ENCODE measurements at regions not wholly inside any gene's neighbourhood (a gene's known extent, or its start where the extent isn't known, plus 50 kb on each side); places are given as distances from the start of the nearest gene placed in this dataset.

- Histone ChIP-seq H3K9me3 (ENCODE audit: control insufficient read depth, low read depth, low read length) (no peaks in the 10 kb centered on the region), H4K20me1 (ENCODE audit: control insufficient read depth, extremely low read depth, insufficient read depth, low read length) (no peaks in the 10 kb centered on the region), H2AFZ (ENCODE audit: control insufficient read depth, low read length) (no peak overlapping the region), H3K9ac (ENCODE audit: control insufficient read depth, extremely low read depth, insufficient read depth, low read length) (no peak overlapping the region), H3K27me3 (ENCODE audit: control insufficient read depth, extremely low read depth, insufficient read depth, low read length) (no peaks in the 10 kb centered on the region), H3K4me3 (ENCODE audit: control insufficient read depth in 2 of 3, extremely low read depth in 1 of 3, insufficient read depth in 2 of 3, low read depth in 1 of 3, low read length in 3 of 3) (no peak overlapping the region), H3K79me2 (ENCODE audit: control insufficient read depth, insufficient read depth, low read length) (no peaks in the 10 kb centered on the region), H3K4me1 (ENCODE audit: control insufficient read depth, extremely low read depth, insufficient read depth, low read length) (no peaks in the 10 kb centered on the region), H3K9me1 (ENCODE audit: control insufficient read depth, extremely low read depth, insufficient read depth, low read length) (no peaks in the 10 kb centered on the region), H3K4me2 (ENCODE audit: control insufficient read depth, extremely low read depth, insufficient read depth, low read depth, low read length) (no peak overlapping the region), H3K36me3 (ENCODE audit: control insufficient read depth in 2 of 2, extremely low read depth in 1 of 2, insufficient read depth in 2 of 2, low read length in 2 of 2) (no peaks in the 10 kb centered on the region), H3K27ac (ENCODE audit: control insufficient read depth, insufficient read depth, low read length) (no peak overlapping the region)
- dilution Hi-C loops (cut with MboI; ENCODE audit: extremely low pct_ligation_motif_present, low sequenced_read_pairs): no loop called here
- FAIRE-seq (no peak), DNase-seq (ENCODE audit: low read depth, low spot score) (no peak)
- TF ChIP-seq EZH2 (IDR thresholded peaks at IDR 0.05; ENCODE audit: low read length) (no peak), CTCF (optimal IDR thresholded peaks at IDR 0.05 in 1 of 3, IDR thresholded peaks at IDR 0.05 in 1 of 3, conservative IDR thresholded peaks at IDR 0.05 in 1 of 3; ENCODE audit: extremely low read depth in 1 of 3, insufficient read depth in 2 of 3, low read length in 3 of 3) (no peak)
Measured at GRCh38 chr4:111020476-111020875, 397.6 kb upstream of the PITX2 start.

- no peaks in the 10 kb centered on the region for H3K36me3 ChIP-seq (ENCODE audit: control insufficient read depth in 2 of 2, extremely low read depth in 1 of 2, insufficient read depth in 2 of 2, low read length in 2 of 2)
- dilution Hi-C loops (cut with MboI; ENCODE audit: extremely low pct_ligation_motif_present, low sequenced_read_pairs): no loop called here
- DNase-seq (ENCODE audit: low read depth, low spot score) (no peak), FAIRE-seq (no peak)
- H3K27me3 ChIP-seq (ENCODE audit: control insufficient read depth, extremely low read depth, insufficient read depth, low read length): no peaks in the 10 kb centered on the region
- no peak overlapping the region for H3K27ac ChIP-seq (ENCODE audit: control insufficient read depth, insufficient read depth, low read length)
- H2AFZ ChIP-seq (ENCODE audit: control insufficient read depth, low read length): no peak overlapping the region
- no peaks in the 10 kb centered on the region for H4K20me1 ChIP-seq (ENCODE audit: control insufficient read depth, extremely low read depth, insufficient read depth, low read length)
- TF ChIP-seq CTCF (optimal IDR thresholded peaks at IDR 0.05 in 1 of 3, IDR thresholded peaks at IDR 0.05 in 1 of 3, conservative IDR thresholded peaks at IDR 0.05 in 1 of 3; ENCODE audit: extremely low read depth in 1 of 3, insufficient read depth in 2 of 3, low read length in 3 of 3): no peak
- TF ChIP-seq EZH2 (IDR thresholded peaks at IDR 0.05; ENCODE audit: low read length): no peak
- H3K9ac ChIP-seq (ENCODE audit: control insufficient read depth, extremely low read depth, insufficient read depth, low read length): no peak overlapping the region
- H3K9me1 ChIP-seq (ENCODE audit: control insufficient read depth, extremely low read depth, insufficient read depth, low read length): no peaks in the 10 kb centered on the region
- H3K4me2 ChIP-seq (ENCODE audit: control insufficient read depth, extremely low read depth, insufficient read depth, low read depth, low read length): no peak overlapping the region
- H3K4me1 ChIP-seq (ENCODE audit: control insufficient read depth, extremely low read depth, insufficient read depth, low read length): no peaks in the 10 kb centered on the region
- no peaks in the 10 kb centered on the region for H3K9me3 ChIP-seq (ENCODE audit: control insufficient read depth, low read depth, low read length)
- H3K4me3 ChIP-seq (ENCODE audit: control insufficient read depth in 2 of 3, extremely low read depth in 1 of 3, insufficient read depth in 2 of 3, low read depth in 1 of 3, low read length in 3 of 3): no peak overlapping the region
- H3K79me2 ChIP-seq (ENCODE audit: control insufficient read depth, insufficient read depth, low read length): no peaks in the 10 kb centered on the region
Measured at GRCh38 chr4:111020961-111021360, 398.1 kb upstream of the PITX2 start.

All from keratinocyte (primary cell).